Mesenchymal stem cell (in vitro differentiated cells and primary cell): ENCODE measurements at regions not wholly inside any gene's neighbourhood (a gene's known extent, or its start where the extent isn't known, plus 50 kb on each side); places are given as distances from the start of the nearest gene placed in this dataset.
"Not testable (repeated sequence)": the region's sequence is repeated elsewhere in the genome, so short reads cannot be mapped to it uniquely, and the experiment has no call there.

Experiments
- DNase-seq: peaks from one replicate; pipeline ENCODE4 v3.0.0-alpha.2; 2013
- H2AFZ ChIP-seq: one replicate; pipeline ENCODE4 v1.6.1; 2013; ENCODE audit warnings: low read depth, mild to moderate bottlenecking, control low read depth, inconsistent platforms, low read length, moderate library complexity
- H2AK5ac ChIP-seq: 2 replicates; pipeline ENCODE4 v1.6.1; 2013; ENCODE audit warnings: low read length, moderate library complexity, mild to moderate bottlenecking, inconsistent platforms; ENCODE audit not compliant: severe bottlenecking
- H2BK120ac ChIP-seq: one replicate; pipeline ENCODE4 v1.6.1; 2013; ENCODE audit warnings: low read depth, mild to moderate bottlenecking, inconsistent platforms, low read length, moderate library complexity
- H2BK12ac ChIP-seq, 2 experiments: one replicate each; pipeline ENCODE4 v1.6.1; 2013; ENCODE audit warnings: inconsistent platforms in 2 of 2, low read length in 2 of 2, mild to moderate bottlenecking in 2 of 2, moderate library complexity in 2 of 2, control low read depth in 1 of 2
- H2BK15ac ChIP-seq: one replicate; pipeline ENCODE4 v1.6.1; 2013; ENCODE audit warnings: mild to moderate bottlenecking, low read depth, inconsistent platforms; ENCODE audit not compliant: poor library complexity, severe bottlenecking
- H2BK5ac ChIP-seq: 2 replicates; pipeline ENCODE4 v1.6.1; 2013; ENCODE audit warnings: low read depth, mild to moderate bottlenecking, low read length, control low read depth, inconsistent platforms; ENCODE audit not compliant: poor library complexity, severe bottlenecking
- H3K14ac ChIP-seq, 2 experiments: one replicate each; pipeline ENCODE4 v1.6.1; 2013; ENCODE audit warnings: inconsistent platforms in 2 of 2, low read length in 2 of 2, control low read depth in 1 of 2, mild to moderate bottlenecking in 1 of 2, moderate library complexity in 1 of 2
- H3K18ac ChIP-seq, 2 experiments: one replicate each; pipeline ENCODE4 v1.6.1; 2013; ENCODE audit warnings: inconsistent platforms in 2 of 2, low read length in 2 of 2, control low read depth in 1 of 2, low read depth in 1 of 2, mild to moderate bottlenecking in 1 of 2
- H3K23ac ChIP-seq, 2 experiments: one replicate each; pipeline ENCODE4 v1.6.1; 2013; ENCODE audit warnings: inconsistent platforms in 2 of 2, low read length in 2 of 2, mild to moderate bottlenecking in 2 of 2, moderate library complexity in 2 of 2, control low read depth in 1 of 2
- H3K27ac ChIP-seq: 2 replicates; pipeline ENCODE4 v1.5.1; 2013; ENCODE audit warnings: mild to moderate bottlenecking, moderate library complexity, low read length, control low read depth, inconsistent platforms; ENCODE audit not compliant: poor library complexity, severe bottlenecking
- H3K27me3 ChIP-seq, 2 experiments: 2 replicates each; pipeline versions ENCODE4 v1.6.1 to v1.7.0; 2013; ENCODE audit warnings: low read length in 2 of 2, mild to moderate bottlenecking in 2 of 2, moderate library complexity in 2 of 2, control low read depth in 1 of 2, inconsistent platforms in 1 of 2; ENCODE audit not compliant: control insufficient read depth in 1 of 2, insufficient read depth in 1 of 2
- H3K36me3 ChIP-seq, 2 experiments: 2 replicates each; pipeline versions ENCODE4 v1.6.1 to v1.7.0; 2013; ENCODE audit warnings: low read length in 2 of 2, control low read depth in 1 of 2, inconsistent platforms in 1 of 2, low read depth in 1 of 2, mild to moderate bottlenecking in 1 of 2; ENCODE audit not compliant: insufficient read depth in 2 of 2, control insufficient read depth in 1 of 2
- H3K4ac ChIP-seq, 2 experiments: one replicate each; pipeline ENCODE4 v1.6.1; 2013; ENCODE audit warnings: inconsistent platforms in 2 of 2, low read length in 2 of 2, mild to moderate bottlenecking in 2 of 2, moderate library complexity in 2 of 2, control low read depth in 1 of 2, low read depth in 1 of 2
- H3K4me1 ChIP-seq: 2 replicates; pipeline ENCODE4 v1.6.1; 2013; ENCODE audit warnings: low read depth, low read length, control low read depth; ENCODE audit not compliant: control insufficient read depth, insufficient read depth
- H3K4me2 ChIP-seq: 2 replicates; pipeline ENCODE4 v1.6.1; 2013; ENCODE audit warnings: low read length, mild to moderate bottlenecking, inconsistent platforms; ENCODE audit not compliant: poor library complexity, severe bottlenecking
- H3K4me3 ChIP-seq, 2 experiments: 2 replicates each; pipeline versions ENCODE4 v1.5.1 to v1.7.0; 2013; ENCODE audit warnings: low read length in 2 of 2, mild to moderate bottlenecking in 2 of 2, control low read depth in 1 of 2, low read depth in 1 of 2; ENCODE audit not compliant: insufficient read depth in 1 of 2
- H3K79me1 ChIP-seq: replicated peaks from 2 replicates; pipeline ENCODE4 v1.6.1; 2013; ENCODE audit warnings: mild to moderate bottlenecking, control low read depth, low read length, inconsistent platforms; ENCODE audit not compliant: poor library complexity, severe bottlenecking
- H3K9ac ChIP-seq: 2 replicates; pipeline ENCODE4 v1.7.0; 2013; ENCODE audit warnings: mild to moderate bottlenecking, low read length, moderate library complexity
- H3K9me3 ChIP-seq: 2 replicates; pipeline ENCODE4 v1.7.0; 2013; ENCODE audit warnings: mild to moderate bottlenecking, low read length; ENCODE audit not compliant: control insufficient read depth
- H4K8ac ChIP-seq: one replicate; pipeline ENCODE4 v1.6.1; 2013; ENCODE audit warnings: inconsistent platforms, mild to moderate bottlenecking, low read length, moderate library complexity
- H4K91ac ChIP-seq: one replicate; pipeline ENCODE4 v1.6.1; 2013; ENCODE audit warnings: mild to moderate bottlenecking, low read length, inconsistent platforms
- WGBS: methylation state at CpG from one replicate; pipeline ENCODE4 v1.1.7; 2013; ENCODE audit warnings: mixed read lengths; 5-methylcytosine and 5-hydroxymethylcytosine counted together

DNA sequence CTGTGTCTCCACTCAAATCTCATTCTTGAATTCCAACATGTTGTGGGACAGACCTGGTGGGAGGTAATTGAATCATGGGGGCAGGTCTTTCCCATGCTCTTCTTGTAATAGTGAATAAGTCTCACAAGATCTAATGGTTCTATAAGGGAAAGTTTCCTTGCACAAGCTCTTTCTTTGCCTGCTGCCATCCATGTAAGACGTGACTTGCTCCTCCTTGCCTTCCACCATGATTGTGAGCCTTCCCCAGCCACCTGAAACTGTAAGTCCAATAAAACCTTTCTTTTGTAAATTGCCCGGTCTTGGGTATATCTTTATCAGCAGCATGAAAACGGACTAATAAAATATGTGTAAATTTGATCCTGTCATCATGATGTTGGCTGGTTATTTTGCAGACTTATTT is 471.9 kb downstream of the JRKL start:
- H3K4ac ChIP-seq, H2BK120ac ChIP-seq, H3K14ac ChIP-seq, H3K23ac ChIP-seq, H2AK5ac ChIP-seq, H3K27me3 ChIP-seq, H2BK5ac ChIP-seq, H3K79me1 ChIP-seq, H3K27ac ChIP-seq, DNase-seq, H3K9ac ChIP-seq, H4K91ac ChIP-seq, H3K4me2 ChIP-seq, H2BK15ac ChIP-seq, H4K8ac ChIP-seq, H3K4me3 ChIP-seq, H3K4me1 ChIP-seq, H2BK12ac ChIP-seq, H3K9me3 ChIP-seq, H3K36me3 ChIP-seq, H3K18ac ChIP-seq, H2AFZ ChIP-seq: not testable (repeated sequence)
- WGBS: 92% methylated on average over 3 of the region's 3 CpGs

DNA sequence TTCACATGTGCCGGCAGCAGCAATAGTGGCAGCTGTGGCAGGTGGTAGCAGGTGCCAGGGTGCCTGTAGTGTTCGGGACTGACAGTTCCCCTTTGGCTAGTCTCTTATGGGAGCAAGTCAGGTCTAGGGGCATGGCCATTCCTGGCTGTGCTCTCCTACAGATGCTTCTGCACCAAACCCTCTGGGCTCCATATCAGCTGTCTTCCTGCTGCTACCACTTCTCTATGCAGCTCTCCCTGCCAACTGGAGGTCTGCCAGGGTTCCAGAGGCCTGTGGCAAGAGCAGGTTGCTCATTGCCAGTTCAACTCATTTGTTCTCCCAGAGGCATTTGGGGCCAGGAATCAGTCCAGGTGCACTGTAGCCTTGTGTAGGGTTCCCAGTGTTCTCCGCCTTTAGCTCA is 473.7 kb downstream of the JRKL start:
- Histone ChIP-seq H3K36me3 (no peaks in the 10 kb centered on the region), H3K23ac (no peak overlapping the region), H3K4me3 (no peak overlapping the region), H3K9me3 (no peaks in the 10 kb centered on the region), H4K8ac (no peak overlapping the region), H2AK5ac (no peak overlapping the region), H2BK12ac (no peak overlapping the region), H4K91ac (no peak overlapping the region), H3K27ac (no peak overlapping the region), H3K4me1 (no peaks in the 10 kb centered on the region), H3K18ac (no peak overlapping the region), H3K4ac (no peak overlapping the region), H3K79me1 (no peaks in the 10 kb centered on the region), H2BK15ac (no peak overlapping the region), H2BK5ac (no peak overlapping the region), H2AFZ (no peak overlapping the region), H2BK120ac (no peak overlapping the region), H3K9ac (no peak overlapping the region), H3K14ac (no peak overlapping the region), H3K4me2 (no peak overlapping the region), H3K27me3 (no peaks in the 10 kb centered on the region)
- DNase-seq: no peak
- WGBS: 90% methylated on average over 3 of the region's 3 CpGs

DNA sequence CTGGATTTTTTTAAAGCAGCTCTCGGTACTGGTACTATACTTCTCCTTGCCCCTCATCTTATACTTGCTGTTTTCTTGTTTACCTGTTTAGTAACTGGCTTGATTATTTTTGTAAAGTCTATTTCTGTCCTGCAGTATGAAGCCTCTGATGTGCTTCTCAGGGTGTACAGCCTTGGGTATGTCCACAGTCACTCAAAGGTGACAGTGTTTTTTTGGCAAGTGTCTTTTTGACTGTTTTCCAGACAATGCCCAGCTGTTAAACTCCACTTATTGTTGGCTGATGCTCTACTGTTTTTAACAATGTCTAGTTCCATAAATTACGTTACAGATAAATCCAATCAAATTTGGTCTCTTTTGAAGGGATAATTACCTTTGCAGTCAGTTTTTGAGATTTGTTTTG is 475.2 kb downstream of the JRKL start:
- Histone ChIP-seq H2BK120ac (no peak overlapping the region), H3K27ac (no peak overlapping the region), H3K23ac (no peak overlapping the region), H4K91ac (no peak overlapping the region), H3K27me3 (no peaks in the 10 kb centered on the region), H3K36me3 (no peaks in the 10 kb centered on the region), H3K4ac (no peak overlapping the region), H3K14ac (no peak overlapping the region), H3K4me3 (no peak overlapping the region), H2AFZ (no peak overlapping the region), H3K18ac (no peak overlapping the region), H3K9ac (peak overlapping the region; percentile 16), H3K4me1 (no peaks in the 10 kb centered on the region), H3K9me3 (no peaks in the 10 kb centered on the region), H4K8ac (no peak overlapping the region), H2AK5ac (no peak overlapping the region), H2BK12ac (no peak overlapping the region), H2BK15ac (no peak overlapping the region), H2BK5ac (no peak overlapping the region), H3K4me2 (no peak overlapping the region), H3K79me1 (no peaks in the 10 kb centered on the region)
- DNase-seq: no peak
- WGBS: 78% methylated on average over 1 of the region's 2 CpGs

DNA sequence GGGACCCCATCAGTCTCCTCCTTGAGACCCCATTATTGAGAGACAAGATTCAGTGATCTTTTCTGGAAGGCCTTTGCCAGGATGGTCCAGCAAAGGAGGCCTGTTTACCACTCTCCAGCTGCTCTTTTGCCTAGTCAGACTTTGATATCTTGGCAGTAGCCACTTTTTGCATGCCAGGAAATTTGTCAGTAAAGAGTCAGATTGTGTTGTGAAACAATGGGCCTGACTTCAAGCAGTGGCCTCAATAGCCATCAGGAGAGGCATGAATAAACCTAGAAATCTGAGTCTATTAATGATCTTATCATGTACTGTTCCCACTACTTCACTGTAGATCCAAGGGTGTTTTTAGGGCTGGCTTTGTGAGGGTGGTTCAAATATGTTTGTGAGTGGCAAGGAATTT is 479.4 kb downstream of the JRKL start:
- Histone ChIP-seq H3K14ac (no peak overlapping the region), H2BK120ac (no peak overlapping the region), H3K79me1 (no peaks in the 10 kb centered on the region), H2BK5ac (no peak overlapping the region), H2BK12ac (no peak overlapping the region), H3K27me3 (no peaks in the 10 kb centered on the region), H2AK5ac (no peak overlapping the region), H3K4ac (no peak overlapping the region), H3K23ac (no peak overlapping the region), H3K18ac (no peak overlapping the region), H3K9ac (peak overlapping the region; percentile 35), H2BK15ac (no peak overlapping the region), H3K4me2 (no peak overlapping the region), H3K4me3 (no peak overlapping the region), H3K4me1 (no peaks in the 10 kb centered on the region), H3K36me3 (no peaks in the 10 kb centered on the region), H3K9me3 (no peaks in the 10 kb centered on the region), H2AFZ (no peak overlapping the region), H3K27ac (no peak overlapping the region), H4K8ac (no peak overlapping the region), H4K91ac (no peak overlapping the region)
- DNase-seq: no peak
